ENCODE measurements at regions not wholly inside any gene's neighbourhood (a gene's known extent, or its start where the extent isn't known, plus 50 kb on each side); places are given as distances from the start of the nearest gene placed in this dataset.

DNA sequence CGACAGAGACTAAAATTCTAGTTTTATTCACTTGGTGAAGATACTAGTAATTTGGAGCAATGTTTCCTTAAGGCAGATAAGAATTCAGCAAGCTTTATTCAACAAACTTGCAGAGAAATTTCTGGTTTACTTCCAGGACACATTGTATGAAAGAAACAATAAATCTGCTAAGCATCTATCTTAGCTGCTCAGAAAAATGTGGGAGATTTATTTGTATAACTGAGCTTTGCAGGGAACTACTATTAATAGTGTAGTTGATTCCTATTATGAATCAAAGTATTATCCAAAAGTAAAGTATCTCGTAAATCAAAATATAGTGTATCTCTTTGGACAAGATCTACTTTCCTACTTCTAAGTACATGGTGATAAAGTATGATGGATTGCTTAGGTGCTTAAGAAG, 239.4 kb upstream of the TMTC1 start:
- no peak for TF ChIP-seq CTCF (IDR thresholded peaks at IDR 0.05 in 8 of 11, conservative IDR thresholded peaks at IDR 0.05 in 3 of 11)
- TF ChIP-seq POLR2AphosphoS5 (IDR thresholded peaks at IDR 0.05) = no peak
- TF ChIP-seq POLR2A (IDR thresholded peaks at IDR 0.05) = no peak

Measured in spleen (tissue), 7 donors.